Activated gamma-delta T cell treated with Interleukin-2 at 50 U/mL for 16 hours (primary cell): ENCODE measurements at regions not wholly inside any gene's neighbourhood (a gene's known extent, or its start where the extent isn't known, plus 50 kb on each side); places are given as distances from the start of the nearest gene placed in this dataset.
"Not testable (repeated sequence)": the region's sequence is repeated elsewhere in the genome, so short reads cannot be mapped to it uniquely, and the experiment has no call there.

Experiments used
- DNase-seq: peaks from one replicate; pipeline ENCODE4 v3.0.0-alpha.2; 2020

DNA sequence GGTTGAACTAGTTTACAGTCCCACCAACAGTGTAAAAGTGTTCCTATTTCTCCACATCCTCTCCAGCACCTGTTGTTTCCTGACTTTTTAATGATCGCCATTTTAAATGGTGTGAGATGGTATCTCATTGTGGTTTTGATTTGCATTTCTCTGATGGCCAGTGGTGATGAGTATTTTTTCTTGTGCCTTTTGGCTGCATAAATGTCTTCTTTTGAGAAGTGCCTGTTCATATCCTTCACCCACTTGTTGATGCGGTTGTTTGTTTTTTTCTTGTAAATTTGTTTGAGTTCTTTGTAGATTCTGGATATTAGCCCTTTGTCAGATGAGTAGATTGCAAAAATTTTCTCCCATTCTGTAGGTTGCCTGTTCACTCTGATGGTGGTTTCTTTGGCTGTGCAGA lies 462.0 kb upstream of the ZMIZ1 start:
- not testable (repeated sequence) for DNase-seq

GRCh38 chr10:78609976-78610375 lies 458.8 kb upstream of the ZMIZ1 start:
- no peak for DNase-seq

DNA sequence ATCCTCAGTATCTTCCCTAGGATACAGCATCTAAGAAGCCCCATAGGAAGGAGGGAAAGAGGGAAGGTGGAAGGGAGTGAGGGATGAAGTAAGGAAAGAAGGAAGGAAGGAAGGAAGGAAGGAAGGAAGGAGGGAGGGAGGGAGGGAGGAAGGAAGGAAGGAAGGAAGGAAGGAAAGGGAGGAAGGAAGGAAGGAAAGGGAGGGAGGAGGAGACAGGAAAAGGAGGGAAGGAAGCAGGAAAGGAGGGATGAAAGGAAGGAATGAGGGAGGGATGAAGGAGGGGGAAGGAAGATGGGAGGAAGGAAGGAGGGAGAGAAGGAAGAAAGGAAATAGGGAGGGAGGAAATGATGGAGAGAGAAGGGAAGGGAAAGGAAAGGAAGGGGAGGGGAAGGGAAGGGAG lies 455.6 kb upstream of the ZMIZ1 start:
- no peak for DNase-seq

DNA sequence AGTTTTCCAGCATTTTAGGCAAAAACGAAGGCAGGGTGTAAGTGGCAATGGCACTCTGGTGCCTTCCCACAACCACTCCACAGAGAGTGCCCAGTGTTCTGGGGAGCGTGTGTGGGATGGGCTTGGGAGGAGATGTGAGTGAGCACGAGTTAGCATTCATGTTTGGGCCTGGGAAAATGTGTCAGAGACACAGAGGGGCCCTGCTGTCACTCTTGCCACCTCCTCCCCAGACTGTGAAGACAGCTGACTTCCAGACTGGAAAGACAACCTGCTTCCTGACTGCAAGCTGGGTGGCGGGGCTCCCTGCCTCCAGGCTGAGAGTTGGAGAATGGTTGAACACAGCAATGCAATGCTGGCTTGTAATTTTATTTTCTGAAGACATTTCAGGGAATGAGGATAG lies 454.5 kb upstream of the ZMIZ1 start:
- DNase-seq, result no peak

GRCh38 chr10:78614744-78615143 lies 454.0 kb upstream of the ZMIZ1 start:
- DNase-seq, result no peak

DNA sequence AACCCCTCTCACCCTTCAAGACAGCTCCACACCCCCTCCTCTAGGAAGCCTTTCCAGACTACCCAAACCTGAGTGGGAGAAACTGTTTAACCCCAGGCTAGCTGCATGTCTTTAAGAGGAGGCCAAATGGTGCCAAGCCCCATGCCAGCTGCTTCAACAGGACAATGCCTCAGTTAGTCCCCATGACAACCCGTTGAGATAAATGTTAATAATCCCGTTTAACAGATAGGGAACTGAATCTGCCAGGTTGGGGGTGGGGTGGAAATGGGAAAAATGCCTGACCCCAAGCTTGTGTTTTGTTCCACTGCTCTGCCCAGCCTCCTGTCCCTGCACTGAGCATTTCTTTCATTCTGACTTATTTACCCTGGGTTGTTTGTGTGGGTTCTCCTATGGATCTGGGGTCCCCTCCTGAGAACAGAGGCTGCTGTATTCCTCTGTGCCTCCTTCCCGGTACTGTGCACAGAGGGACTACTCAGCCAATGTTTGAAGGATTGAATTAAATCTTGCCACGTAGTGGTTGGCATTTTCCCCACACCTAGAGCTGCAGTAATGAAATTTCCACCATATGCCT lies 452.6 kb upstream of the ZMIZ1 start:
- DNase-seq, result no peak

- no peak for DNase-seq
These were observed 451.7 kb upstream of the ZMIZ1 start for GRCh38 chr10:78617115-78617514.

GRCh38 chr10:78617631-78618030 lies 451.1 kb upstream of the ZMIZ1 start:
- no peak for DNase-seq

GRCh38 chr10:78618050-78618449 lies 450.7 kb upstream of the ZMIZ1 start:
- DNase-seq, result no peak

GRCh38 chr10:78619115-78619851 lies 449.5 kb upstream of the ZMIZ1 start:
- no peak for DNase-seq

DNA sequence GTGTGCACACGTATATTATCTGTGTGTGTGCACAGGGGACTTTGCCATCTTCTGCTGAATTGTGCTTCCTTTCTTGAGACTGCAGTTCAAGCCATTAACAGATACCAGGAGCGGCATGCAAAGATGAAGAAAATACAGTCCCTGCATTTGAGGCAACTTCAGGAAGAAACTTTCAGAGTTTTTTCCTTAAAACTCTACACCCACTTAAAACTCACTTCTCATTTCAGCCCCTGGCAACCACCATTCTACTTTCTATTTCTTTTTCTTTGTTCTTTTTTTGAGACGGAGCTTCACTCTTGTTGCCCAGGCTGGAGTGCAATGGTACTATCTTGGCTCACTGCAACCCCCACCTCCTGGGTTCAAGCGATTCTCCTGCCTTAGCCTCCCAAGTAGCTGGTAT lies 448.9 kb upstream of the ZMIZ1 start:
- DNase-seq, result no peak

DNA sequence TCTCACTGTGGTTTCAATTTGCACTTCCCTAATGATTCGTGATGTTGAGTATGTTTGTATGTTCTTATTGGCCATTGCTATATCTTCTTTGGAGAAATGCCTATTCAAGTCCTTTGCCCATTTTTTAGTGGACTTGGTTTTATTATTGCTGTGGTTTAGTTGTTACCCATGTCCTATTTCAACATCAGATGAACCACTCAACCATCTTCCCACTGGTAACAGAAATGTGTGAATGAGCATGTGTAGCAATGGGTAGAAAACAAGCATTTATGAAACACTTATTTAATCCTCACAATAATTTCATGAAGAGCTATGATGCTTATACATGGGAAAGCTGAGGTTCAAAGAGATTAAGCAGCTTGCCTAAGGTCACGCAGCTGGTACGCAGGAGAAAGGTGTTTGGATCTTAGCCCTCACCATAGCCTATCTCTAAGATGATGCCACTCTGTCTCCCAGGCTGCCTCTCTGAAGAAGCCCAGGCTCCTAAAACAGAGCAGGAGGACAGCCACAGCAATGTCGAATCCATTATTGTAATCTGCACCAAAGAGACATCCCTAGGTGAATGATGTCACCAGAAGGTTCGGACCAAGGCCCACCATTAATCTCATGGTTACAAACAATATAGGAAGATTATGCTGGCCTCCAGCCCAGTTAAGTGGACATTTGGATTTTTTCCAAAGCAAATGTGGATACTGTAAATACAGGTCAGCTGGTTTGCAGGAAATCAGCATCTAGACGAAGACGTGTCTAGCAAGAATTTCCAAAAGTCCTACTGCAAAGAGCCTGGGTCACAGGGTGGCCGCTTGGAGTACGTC lies 447.6 kb upstream of the ZMIZ1 start:
- no peak for DNase-seq

- DNase-seq, result no peak
These were observed 445.1 kb upstream of the ZMIZ1 start for GRCh38 chr10:78623578-78624215.

DNA sequence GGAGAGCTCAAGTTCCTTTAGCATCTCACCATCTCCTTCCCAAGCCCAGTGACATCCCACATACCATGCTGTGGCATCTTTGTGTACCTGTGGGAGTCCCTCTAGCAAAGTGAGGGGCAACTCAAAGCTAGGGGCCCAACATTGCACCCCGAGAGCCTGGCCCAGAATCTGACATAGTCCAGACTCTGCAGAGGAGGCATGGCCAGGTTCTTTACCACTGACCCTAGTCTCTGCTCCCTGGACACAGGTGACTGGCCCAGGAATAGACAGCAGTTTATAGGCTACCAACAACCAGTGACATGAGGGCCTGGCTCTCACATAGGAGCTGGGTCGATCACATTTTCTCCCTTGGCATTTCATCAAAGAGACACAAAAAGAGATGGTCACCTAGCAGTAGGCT lies 444.0 kb upstream of the ZMIZ1 start:
- DNase-seq, result no peak

DNA sequence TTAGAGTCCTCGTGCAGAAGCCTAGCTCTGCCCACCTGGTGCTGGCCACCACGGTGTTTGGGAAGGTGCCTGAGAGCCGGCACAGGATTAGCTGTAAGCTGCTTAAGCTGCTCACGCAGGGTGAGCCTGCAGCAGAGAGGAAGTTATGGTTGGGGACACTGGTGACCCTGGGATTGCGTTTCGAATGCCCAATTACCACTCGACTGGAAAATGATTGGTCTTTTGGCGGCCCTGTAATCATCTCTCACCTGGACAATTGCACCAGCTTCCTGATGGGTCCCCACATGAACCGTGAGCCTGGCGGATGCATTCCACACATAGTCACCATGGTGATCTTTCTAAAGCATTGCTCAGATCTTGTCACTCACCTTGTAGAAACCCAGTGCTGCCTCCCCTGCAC lies 442.3 kb upstream of the ZMIZ1 start:
- DNase-seq, result no peak

GRCh38 chr10:78627254-78627795 lies 441.4 kb upstream of the ZMIZ1 start:
- DNase-seq, result no peak

GRCh38 chr10:78628976-78629375 lies 439.8 kb upstream of the ZMIZ1 start:
- DNase-seq, result no peak

DNA sequence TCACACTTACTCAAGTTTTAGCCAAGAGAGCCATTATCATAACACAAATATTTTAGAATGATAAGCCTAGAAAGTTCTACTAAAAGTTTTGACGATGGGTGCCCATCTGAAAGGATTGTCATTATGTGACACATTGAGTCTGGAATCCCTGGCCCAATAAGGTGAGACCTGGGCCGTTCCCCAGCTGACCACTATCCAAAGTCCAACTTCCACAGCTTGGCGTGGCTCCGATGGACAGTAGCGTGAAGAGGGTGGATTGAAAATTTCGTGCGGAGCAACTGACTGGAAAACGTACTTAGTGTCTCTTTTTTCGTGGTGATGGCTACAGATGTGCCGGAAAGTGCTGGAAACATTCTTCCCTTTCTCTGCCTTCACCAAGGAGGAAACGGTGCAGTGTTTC lies 439.0 kb upstream of the ZMIZ1 start:
- no peak for DNase-seq

DNA sequence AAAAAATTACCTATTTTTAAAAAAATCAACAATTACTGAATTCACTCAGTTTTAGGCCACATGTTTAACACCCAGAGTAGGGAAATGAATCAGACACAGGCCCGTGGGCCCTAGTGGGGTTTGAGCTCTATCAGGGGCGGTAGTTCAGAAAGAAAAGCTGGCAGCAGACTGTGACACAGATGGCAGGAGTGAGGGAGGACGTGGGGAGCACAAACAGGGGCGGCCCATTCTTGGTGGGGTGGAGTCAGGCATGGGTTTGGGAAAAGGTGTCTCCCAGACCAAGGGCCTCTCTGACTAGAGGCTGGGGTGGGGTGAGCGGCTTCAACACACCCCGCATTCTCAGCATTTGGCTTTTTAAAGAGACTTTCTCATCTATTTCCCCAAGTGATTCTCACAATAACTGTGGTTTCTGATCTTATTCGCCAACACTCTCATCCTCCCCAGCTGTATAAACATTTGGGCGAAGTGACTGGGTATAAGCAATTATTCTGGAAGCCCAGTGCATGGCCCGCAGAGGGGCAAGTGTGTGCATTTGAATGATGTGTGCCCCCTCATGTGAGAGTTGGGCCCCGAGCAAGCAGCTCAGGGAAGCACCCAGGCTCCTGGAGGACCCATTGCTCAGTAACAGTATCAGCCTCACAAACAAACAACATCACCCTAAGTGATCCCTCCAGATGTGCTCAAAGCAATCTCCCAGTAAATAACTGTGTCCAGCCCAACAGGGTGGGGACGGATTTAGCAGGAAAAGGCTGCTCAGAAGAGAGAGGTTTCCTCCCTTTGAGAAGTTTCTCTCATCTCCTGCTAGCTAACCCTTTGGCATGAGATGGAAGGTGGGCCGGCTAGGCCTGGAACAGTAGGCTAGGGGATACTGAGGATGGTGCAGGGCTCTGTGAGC lies 437.6 kb upstream of the ZMIZ1 start:
- no peak for DNase-seq

DNA sequence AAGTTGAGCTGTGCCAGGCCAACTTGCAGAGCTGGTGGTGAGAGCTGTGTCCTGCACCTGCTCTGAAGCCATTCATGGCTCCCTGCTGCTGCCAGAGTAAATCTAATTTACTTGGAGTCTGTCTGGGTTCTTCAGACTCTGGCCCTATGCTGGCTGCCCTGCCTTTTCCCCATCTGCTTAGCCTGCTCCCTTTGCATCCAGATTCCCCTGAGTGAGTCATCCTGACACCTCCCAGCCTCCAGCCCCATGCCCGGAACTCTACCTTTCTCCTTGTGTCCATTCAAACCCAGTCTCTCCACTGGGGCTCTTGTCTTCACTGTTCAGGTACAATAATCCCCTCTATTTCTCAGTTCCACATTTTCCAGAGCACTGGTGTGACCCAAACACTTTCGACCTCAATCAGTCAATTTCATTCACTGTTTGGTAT lies 434.4 kb upstream of the ZMIZ1 start:
- DNase-seq, result no peak

DNA sequence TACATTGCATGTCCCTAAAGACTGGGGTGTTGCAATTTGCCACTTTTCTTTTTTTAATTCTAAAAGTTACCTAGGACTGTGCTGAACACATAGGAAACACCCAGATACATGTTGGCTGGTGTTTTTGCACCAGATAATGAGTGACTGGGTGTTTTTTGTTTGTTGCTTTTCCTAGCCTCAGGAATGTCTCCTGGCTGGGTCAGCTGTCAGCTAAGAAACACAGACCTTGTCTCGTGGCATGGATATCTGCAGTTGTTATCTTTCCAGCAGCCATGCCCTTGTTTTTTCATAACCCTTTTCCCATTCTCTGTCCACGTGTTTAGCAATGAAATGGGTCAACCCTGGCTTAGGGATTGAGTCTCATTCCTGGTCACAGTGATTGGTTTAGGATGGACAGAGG lies 433.9 kb upstream of the ZMIZ1 start:
- DNase-seq, result no peak

DNA sequence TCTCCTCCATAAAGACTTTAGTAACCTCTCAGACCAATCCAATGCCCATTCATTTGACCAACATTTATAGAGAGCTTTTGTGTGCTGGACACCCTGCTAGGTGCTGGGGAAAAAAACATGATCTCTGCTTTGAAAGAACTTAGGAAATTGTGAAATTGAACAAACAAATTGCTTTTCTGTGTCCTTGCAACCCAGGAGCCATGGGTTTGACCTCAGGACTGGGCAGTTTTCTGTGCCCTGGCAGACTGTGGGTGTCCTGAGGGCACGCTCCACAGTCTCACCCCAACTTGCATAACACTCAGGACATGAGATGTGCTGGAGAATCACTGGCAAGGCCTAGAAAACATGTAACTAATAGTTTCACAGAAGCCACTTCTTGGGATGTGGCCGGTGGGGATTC lies 429.1 kb upstream of the ZMIZ1 start:
- no peak for DNase-seq
